HEK293 (cell line): ENCODE measurements at regions not wholly inside any gene's neighbourhood (a gene's known extent, or its start where the extent isn't known, plus 50 kb on each side); places are given as distances from the start of the nearest gene placed in this dataset.
"Not testable (repeated sequence)": the region's sequence is repeated elsewhere in the genome, so short reads cannot be mapped to it uniquely, and the experiment has no call there.

Experiments
- CTCF ChIA-PET: fragments of 350-600 bp; formaldehyde crosslinking; extraction: SDS; loops from one replicate; lab custom pipeline; 2021; ENCODE audit warnings: antibody characterized with exemption; lab: Yijun Ruan, JAX
- POLR2A ChIA-PET: fragments of 300-600 bp; formaldehyde crosslinking; extraction: SDS; loops from one replicate; lab custom pipeline; 2020; ENCODE audit warnings: antibody characterized with exemption, inconsistent platforms; lab: Yijun Ruan, JAX
- H3K27ac ChIP-seq: fragments of 200-500 bp; sonication (Bioruptor generic); 2 replicates; pipeline ENCODE4 v1.5.1; 2014; ENCODE audit warnings: low read depth, low read length, control low read depth, inconsistent platforms; ENCODE audit errors: extremely low read depth
- H3K36me3 ChIP-seq, 2 experiments: fragments of 200-500 bp in 1 of 2; sonication (Bioruptor generic) in 1 of 2; 1 replicate in 1 of 2; 2 replicates in 1 of 2; pipeline ENCODE4 v1.5.1; 2014 to 2017; ENCODE audit warnings: inconsistent platforms in 2 of 2, low read length in 2 of 2; ENCODE audit not compliant: control insufficient read depth in 2 of 2, insufficient read depth in 1 of 2
- H3K4me1 ChIP-seq: fragments of 200-500 bp; sonication (Bioruptor generic); 2 replicates; pipeline ENCODE4 v1.5.1; 2014; ENCODE audit warnings: mild to moderate bottlenecking, low read length, inconsistent platforms; ENCODE audit not compliant: control insufficient read depth, insufficient read depth
- H3K4me3 ChIP-seq: 2 replicates; pipeline ENCODE4 v1.5.1; 2011; ENCODE audit warnings: low read depth, mild to moderate bottlenecking, control low read depth, low read length, moderate library complexity
- H3K9me3 ChIP-seq: fragments of 200-500 bp; sonication (Bioruptor generic); 2 replicates; pipeline ENCODE4 v1.5.1; 2014; ENCODE audit warnings: low read depth, low read length, inconsistent platforms; ENCODE audit not compliant: control insufficient read depth, insufficient read depth

DNA sequence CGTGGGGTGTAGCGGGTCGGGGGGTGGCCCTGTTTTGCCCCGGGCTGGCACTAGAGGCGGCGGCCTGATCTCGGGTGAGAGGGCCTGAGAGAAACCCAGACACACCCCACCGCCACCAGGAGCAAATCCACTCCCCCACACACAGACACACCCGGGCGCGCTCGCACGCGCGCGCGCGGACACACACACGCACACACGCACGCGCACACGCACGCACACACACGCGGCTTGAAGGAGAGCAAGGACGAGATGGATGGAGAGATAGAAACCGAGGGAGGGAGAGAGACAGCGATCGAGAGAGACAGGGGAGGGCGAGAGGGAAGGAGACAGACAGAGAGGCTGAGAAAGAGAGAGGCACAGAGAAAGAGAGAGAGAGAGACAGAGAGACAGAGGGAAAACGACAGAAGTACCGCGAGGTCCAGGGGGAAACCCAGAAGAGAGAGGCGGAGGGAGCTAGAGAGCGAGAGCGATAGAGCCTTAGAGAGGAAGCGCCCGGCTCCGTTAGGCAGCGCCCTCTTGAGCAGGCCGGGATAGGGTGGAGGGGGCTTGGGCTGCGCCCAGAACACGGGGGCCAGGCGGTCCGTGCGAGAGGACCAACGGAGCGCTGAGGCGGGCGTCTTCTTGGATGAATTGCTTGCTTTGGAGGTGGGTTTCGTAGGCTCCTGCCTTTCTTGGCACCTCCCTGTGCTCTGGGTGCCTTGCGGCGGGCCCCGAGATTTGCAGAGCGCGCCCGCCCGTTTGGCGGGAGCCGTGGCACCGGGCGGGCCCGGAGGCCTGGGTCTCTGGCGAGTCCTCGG is 69.7 kb downstream of the RNF187 start:
- H3K4me1 ChIP-seq, CTCF ChIA-PET, H3K27ac ChIP-seq, H3K36me3 ChIP-seq, H3K4me3 ChIP-seq, POLR2A ChIA-PET, H3K9me3 ChIP-seq: not testable (repeated sequence)
